ENCODE measurements at regions not wholly inside any gene's neighbourhood (a gene's known extent, or its start where the extent isn't known, plus 50 kb on each side); places are given as distances from the start of the nearest gene placed in this dataset.

DNA sequence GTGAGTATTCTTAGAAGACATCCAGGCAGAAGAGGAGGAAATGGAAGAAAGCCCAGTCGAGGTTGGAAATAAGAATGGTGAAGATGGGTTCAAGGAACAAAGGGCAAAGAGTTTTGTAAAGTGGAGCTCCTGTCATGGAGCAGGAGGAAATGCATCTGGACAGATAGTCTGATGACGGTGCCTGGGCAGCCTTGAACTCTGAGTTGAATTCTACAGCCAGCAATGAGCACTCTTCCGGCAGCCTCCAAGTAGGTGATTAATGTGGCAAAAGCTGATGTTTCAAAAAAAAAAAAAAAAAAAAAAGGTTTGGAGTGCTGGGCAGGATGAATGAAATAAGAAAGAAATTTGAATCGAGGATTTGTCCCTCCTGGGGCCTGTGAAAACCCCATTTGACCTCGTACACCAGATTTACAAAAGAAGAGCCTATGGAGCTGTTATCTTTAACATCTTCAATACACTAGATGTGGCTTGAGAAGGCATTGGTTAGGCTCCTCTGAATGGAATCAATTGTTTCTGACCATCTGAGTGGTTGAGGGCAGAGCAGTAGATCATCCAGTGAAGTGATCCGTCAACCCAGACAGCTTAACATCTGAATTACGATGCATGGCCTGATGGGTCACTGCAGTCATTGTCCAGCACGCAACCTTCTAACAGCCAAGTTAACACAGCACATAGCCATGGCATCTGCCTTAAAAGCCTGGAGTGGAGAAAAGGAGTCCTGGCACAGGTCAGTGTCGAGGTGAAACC is 449.7 kb downstream of the TXNL1 start:
- no peak for DNase-seq
- no peaks in the 10 kb centered on the region for H3K9me3 ChIP-seq
- H3K4me3 ChIP-seq: no peak overlapping the region
- intact Hi-C loops (cut with DNase I): no loop called here
- H3K27me3 ChIP-seq (ENCODE audit: insufficient read depth in 3 of 3, low read length in 2 of 3): no peaks in the 10 kb centered on the region
- no peaks in the 10 kb centered on the region for H3K36me3 ChIP-seq (ENCODE audit: insufficient read depth in 1 of 2, low read depth in 1 of 2)
- ATAC-seq: no peak
- no peaks in the 10 kb centered on the region for H3K4me1 ChIP-seq
- TF ChIP-seq CTCF (IDR thresholded peaks at IDR 0.05): no peak
- H3K27ac ChIP-seq: no peak overlapping the region
- 80 to 83% (median 83%) methylated on average over 9 of the region's 9 CpGs for WGBS, 3 donors

GRCh38 chr18:56186319-56186718 is 452.1 kb downstream of the TXNL1 start:
- no peak for TF ChIP-seq CTCF (IDR thresholded peaks at IDR 0.05)
- H3K4me1 ChIP-seq: no peaks in the 10 kb centered on the region
- ATAC-seq (no peak), DNase-seq (no peak)
- no peak overlapping the region for H3K27ac ChIP-seq
- no peaks in the 10 kb centered on the region for H3K27me3 ChIP-seq (ENCODE audit: insufficient read depth in 3 of 3, low read length in 2 of 3)
- WGBS, 3 donors: 89 to 95% (median 89%) methylated on average over 2 of the region's 2 CpGs
- intact Hi-C loops (cut with DNase I): no loop called here
- no peaks in the 10 kb centered on the region for H3K36me3 ChIP-seq (ENCODE audit: insufficient read depth in 1 of 2, low read depth in 1 of 2)
- H3K9me3 ChIP-seq: no peaks in the 10 kb centered on the region
- H3K4me3 ChIP-seq: no peak overlapping the region

GRCh38 chr18:56185126-56185525 is 453.3 kb downstream of the TXNL1 start:
- H3K4me3 ChIP-seq: no peak overlapping the region
- no peaks in the 10 kb centered on the region for H3K36me3 ChIP-seq (ENCODE audit: insufficient read depth in 1 of 2, low read depth in 1 of 2)
- WGBS, 3 donors: 92 to 96% (median 94%) methylated on average over 5 of the region's 5 CpGs
- H3K27ac ChIP-seq: no peak overlapping the region
- H3K9me3 ChIP-seq: no peaks in the 10 kb centered on the region
- H3K4me1 ChIP-seq: no peaks in the 10 kb centered on the region
- no peaks in the 10 kb centered on the region for H3K27me3 ChIP-seq (ENCODE audit: insufficient read depth in 3 of 3, low read length in 2 of 3)
- no peak for TF ChIP-seq CTCF (IDR thresholded peaks at IDR 0.05)
- intact Hi-C loops (cut with DNase I): no loop called here
- ATAC-seq: no peak
- DNase-seq: no peak

- 95 to 97% (median 96%) methylated on average over 6 of the region's 6 CpGs for WGBS, 3 donors
- no peak for TF ChIP-seq CTCF (IDR thresholded peaks at IDR 0.05)
- Histone ChIP-seq H3K9me3 (no peaks in the 10 kb centered on the region), H3K4me3 (no peak overlapping the region), H3K4me1 (no peaks in the 10 kb centered on the region), H3K27me3 (ENCODE audit: insufficient read depth in 3 of 3, low read length in 2 of 3) (no peaks in the 10 kb centered on the region), H3K27ac (no peak overlapping the region), H3K36me3 (ENCODE audit: insufficient read depth in 1 of 2, low read depth in 1 of 2) (no peaks in the 10 kb centered on the region)
- intact Hi-C loops (cut with DNase I): no loop called here
- DNase-seq (no peak), ATAC-seq (no peak)
These were observed 461.6 kb downstream of the TXNL1 start for GRCh38 chr18:56176751-56177150.

All from psoas muscle (tissue), 7 donors.